Stimulated activated CD8-positive, alpha-beta memory T cell treated with anti-CD3 and anti-CD28 coated beads, Interleukin-4, amount 100 ng/mL, for 24 hours (primary cell): ENCODE measurements at regions not wholly inside any gene's neighbourhood (a gene's known extent, or its start where the extent isn't known, plus 50 kb on each side); places are given as distances from the start of the nearest gene placed in this dataset.

Source experiments
- DNase-seq: peaks from one replicate; pipeline ENCODE4 v3.0.0-alpha.2; 2020; ENCODE audit warnings: low read depth

DNA sequence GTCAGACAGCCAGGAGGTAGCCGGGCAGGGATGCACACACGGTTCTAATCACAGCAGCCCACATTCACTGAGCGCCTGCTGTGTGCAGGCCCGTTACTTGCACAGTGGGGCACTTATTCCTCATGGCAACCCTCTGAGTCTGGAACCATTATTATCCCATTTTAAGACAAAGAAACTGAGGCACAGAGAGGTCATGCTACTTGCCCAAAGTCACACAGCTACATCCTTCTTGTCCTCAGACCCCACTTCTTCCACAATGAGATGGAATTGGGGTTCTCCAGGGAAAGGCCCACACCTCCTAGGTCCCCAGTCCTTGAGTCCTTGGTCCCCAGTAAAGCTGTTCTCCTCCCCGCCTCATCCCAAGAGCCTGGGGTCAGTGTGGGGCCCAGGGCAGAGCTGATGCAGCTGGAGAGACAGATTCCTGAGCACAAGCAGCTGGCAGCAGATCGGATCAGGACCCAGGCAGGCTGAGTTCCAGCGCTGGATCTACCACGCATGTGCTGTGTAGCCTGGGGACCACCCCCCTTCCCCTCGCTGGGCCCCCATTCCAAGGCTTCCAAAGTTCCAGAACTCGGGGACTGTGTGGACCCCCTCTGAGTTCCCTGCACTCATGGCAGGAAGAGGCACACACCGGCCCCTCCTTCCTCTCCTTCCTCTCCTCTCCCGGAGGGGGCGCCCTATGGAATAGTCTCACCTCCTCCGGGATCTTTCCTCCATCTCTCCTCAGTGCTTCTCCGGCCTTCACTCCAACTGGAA, 393.4 kb downstream of the MATN1 start:
- no peak for DNase-seq

DNA sequence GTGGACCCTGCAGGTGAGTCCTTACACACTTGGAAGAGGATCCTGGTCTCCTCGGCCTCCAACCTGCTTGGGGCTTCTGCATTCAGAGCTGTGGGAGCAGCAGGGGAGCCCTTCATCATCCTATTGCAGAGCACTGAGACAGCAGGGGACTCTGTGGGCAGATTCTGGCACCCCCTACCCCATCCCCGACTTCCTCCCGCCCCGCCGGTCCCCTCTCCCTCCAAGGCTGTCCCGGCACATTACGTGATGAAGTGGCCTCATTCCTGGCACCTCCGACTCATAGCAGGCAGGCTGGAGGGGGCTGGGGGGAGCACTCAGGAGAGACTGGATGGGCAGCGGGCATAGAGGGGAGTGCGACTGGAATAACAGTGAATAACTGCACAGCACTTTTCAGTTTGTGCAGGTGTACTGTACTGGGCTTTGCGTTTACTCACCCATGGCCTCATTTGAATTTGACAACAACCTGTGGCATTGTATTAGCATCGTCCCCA, 394.1 kb downstream of the MATN1 start:
- DNase-seq = no peak

DNA sequence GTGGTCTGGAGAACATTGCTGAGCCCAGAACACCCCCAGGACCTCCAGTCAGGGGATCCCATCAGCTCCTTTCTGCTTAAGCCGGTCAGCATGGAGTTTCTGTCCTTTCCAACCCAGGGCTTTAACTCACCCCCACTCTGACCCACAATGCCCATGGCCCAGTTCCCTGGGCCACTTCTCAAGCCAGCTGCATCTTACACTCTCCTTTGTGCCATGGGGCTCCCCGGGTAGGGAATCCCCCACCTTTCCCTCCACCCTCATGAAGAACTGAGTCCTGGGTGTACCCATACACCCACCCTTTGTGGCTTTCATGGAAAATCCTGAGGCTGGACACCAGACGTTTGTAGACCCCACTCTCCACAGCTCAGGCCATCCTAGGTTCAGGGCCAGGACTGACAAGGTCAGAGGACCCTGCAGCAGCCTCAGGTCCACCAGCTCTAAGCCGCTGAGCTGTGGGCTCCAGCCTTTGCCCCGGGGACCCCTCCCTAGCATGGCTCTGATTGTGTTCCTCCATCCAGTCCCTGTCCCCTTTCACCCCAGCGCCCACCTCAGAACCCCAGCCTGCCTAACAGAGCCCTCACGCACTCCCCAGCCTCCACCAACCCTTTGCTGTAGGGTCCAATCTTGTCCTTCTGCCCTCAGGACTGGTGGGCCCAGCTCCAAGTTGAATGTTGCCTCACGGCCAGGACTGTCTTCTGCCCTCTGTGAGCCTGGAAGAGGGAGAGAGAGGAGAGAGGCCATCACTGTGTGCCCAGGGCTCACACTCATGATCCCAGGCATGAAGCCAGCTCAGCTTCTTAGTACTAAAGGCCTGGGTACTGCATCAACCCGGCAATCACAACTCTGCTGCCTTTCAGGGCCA, 394.8 kb downstream of the MATN1 start:
- DNase-seq = no peak

DNA sequence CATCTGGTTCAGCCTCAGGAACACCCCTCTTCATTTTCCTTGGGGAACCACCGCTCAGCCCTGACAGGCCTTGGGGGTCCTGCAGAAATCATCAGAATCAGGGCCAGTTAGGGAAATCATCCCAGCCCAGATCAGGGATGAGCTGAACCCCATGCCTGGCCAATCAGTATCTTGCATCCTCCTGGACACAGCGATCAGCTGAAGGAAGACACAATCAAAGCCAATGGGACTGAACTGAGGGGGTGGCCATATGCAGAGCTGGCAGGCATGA, 395.4 kb downstream of the MATN1 start:
- no peak for DNase-seq

DNA sequence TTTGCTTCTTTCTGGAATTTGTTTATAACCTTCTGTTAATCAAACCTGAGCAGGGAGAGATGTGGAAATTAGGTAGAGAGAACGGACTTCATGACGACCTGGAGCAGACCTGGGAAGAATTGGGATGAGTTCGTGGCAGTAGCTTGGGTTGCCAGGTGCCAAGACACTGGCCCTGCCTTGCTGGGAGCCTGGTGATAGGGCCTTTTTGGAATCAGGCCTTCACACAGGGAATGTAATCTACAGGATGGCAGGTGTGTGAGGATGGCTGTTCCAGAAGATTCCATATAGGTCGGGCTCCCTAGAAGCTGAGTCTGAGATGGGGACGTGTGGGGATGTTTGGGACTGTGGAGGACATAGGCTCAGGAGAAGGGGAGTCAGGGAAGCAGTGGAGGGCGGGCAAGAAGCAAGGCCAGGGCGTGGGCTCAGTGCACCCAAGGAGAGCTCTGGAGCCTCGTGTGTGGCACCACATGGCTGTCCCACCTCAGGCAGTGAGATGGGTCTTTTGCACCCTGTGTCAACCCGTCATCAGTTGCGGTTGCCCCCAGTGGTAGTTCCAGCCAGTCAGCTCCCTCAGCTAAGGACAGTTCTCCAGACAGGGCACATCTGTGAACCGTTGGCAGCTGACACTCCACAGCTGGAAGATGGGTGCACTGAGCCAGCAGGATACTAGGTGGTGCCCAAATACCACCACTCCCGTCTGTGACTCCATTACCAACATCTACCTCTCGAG, 395.9 kb downstream of the MATN1 start:
- DNase-seq = no peak

DNA sequence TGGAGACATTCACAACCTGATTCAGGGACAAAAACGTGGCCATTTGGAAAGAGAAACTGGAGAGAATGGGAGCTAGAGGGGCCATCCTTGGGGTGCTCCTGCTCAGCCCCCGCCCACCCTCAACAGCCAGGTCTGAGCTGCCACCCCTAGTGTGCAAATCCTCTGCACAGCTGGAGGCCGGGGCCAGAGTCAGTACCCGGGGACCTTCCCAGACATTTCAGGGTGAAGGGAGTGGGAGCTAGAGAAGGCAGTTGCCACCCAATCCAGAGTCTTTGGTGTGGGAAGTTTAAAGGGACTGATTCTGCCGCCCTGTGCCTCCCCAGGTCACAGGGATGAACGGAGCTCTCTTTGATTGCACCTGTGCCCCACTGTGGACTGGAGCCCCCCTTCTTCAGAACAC, 397.4 kb downstream of the MATN1 start:
- DNase-seq = no peak

DNA sequence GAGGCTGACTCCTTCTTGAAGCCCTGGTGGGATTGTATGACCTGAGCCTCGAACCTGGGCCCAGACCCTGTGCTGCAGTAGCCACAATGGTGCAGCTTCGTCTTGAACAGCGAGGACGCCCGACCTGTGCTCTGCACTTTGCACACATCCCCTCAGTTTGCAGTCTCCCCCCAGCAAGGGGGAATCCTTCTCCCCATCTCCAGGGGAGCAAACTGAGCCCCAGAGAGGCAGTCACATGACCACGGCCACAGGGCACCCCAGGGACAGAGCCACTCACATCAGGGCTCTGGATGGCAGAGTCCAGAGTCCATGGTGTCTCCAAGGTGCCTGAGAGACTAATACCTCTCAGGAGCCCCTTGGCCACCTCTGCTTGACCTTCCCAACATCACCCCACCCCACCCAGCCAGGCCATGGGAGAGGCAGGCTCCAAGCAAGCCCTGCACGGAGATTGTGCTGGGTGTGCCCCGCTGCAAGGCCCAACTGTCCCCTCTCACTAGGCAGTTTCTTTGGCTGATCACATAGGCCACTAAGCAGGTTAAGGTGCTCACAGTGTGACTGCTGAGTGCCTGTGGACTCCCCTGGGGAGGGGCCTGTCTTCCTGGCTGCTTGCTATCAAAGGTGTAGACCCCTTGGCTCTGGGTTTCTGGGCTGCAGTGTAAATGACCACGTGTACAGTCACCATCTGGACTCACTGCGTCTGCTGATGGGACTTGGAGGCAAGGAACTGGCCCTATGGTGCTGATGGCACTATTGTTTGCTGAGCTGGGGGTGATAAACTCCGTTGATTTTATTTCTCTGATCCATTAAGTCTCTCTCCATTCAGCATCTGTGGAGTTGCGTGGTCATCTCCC, 398.1 kb downstream of the MATN1 start:
- DNase-seq = no peak

DNA sequence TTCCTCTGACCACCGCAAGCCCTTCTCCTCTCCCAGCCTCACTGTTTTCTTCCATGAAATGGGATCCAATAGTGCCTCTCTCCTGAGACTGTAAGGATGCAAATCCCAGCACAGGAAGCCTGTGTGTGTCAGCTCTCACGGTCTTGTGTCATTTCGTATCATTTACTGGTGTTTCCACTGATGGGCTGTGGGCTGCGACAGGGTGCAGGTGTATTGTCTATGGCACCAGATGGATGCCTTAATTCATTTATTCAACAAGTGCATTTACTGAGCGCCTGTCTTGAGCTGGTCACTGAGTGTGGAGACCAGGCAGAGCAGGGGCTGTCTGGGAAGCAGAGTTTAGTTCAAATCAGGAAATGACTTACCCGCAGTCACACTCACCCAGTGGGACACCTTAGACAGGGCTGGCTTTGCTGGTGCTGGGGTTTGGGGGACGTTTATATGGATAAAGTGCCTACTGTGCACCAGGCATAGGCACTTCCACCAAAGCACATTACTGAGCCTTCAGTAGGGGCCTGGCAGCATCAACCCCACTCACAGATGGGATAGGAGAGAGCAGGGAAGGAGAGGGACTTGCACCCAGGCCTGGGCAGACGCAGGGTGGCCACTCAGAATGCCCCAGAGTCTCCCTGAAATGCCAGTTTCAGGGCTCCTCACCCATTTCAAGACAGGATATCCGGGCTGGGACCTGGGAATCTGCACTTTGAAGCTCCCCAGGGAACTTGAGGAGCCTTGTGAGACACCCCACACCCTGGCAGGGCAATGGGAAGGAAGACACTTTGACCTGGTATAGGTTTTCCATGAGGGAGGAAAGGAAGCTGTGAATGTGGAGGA, 398.9 kb downstream of the MATN1 start:
- DNase-seq = no peak

DNA sequence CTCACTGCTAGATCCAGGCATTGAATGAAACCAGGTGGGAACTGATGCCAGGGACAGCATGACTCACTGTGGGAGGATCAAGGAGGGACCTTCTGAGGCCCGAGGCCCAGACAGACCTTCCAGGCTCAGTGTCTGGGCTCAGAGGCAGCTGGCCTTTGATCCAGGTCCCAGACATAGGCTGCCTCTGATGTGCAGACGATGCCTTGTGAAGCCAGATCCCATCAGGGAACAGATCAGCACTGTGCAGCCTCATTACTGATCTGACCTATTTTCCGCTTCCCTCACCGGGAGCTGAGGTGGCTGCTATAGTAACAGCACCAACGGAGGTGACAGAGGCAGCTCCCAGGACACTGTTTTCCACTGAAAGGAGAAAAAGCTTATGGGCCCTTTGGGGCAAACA, 399.5 kb downstream of the MATN1 start:
- no peak for DNase-seq

DNA sequence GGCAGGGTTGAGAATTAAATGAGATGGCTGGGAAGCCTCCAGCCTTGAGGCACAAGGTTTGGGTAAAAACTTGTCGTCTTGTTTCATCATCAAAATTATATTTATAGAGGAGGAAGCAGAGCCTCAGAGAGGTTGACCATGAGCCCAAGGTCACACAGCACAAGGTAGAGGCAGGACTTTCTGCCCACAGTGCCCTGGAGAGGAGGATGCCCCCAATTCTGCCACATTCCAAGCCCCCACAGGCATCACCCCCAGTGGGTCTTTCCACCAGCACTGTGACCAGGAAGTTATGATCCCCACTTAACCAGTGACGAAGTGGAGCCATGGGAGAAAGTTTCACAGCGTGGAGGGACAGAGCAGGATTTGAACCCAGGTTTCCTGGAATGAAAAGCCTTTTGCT, 400.0 kb downstream of the MATN1 start:
- no peak for DNase-seq

DNA sequence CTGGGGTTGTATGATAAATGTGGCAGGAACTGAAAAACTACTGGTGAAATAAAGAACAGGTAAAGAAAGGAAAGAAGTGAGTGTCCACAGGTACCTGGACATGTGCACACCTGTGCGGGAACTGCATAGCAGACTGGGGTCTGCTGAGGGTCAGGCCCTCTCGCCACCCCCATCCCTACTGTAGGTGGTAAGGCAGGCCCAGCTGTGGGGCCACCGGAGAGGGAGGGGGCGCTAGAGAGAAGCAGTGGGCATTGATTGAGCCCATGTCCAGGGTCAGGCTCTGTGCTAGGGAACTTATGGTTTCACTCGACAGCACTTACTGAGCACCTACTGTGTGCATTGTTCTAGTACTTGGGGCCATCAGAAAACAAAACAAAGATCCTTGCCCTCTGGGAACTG, 400.5 kb downstream of the MATN1 start:
- no peak for DNase-seq

DNA sequence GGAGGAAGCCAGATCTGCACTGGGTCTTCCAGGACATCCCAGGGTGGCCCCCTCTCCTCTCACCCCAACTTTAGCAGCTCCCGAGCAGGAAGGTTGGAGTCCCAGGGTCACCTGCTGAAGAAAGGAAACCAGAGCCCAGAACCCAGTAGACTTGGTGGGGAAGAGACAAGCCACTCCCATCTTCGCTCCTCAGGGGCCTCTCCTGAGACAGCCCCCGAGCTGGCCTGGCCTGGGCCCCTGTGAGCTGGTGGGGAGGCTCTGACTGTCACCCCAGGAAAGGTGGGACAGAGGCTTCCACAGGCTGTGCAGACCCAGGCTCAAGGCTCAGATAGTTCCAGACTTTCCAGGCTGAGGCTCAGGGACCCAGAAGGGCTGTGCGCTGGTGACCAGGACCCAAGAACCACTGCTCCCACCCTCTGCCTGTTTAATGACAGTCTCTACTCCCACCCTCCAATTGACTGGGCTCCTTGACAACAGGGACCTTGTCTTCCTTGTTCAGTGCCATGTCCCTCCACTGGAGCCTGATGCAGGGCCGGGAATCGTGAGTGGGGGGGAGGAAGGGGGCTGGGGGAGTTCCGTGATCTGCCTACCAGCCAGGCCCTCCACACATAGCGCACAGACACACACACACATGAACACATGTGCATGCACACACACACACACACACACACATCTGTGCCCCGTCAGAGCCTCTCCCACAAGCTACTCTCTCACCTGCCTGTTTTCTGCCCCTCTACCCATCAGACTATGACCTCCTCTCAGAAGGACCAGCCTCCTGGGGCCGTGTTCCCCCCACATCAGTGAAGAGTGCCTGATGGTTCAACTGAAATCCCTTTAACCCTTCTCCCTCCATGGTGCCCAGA, 401.2 kb downstream of the MATN1 start:
- DNase-seq = no peak

DNA sequence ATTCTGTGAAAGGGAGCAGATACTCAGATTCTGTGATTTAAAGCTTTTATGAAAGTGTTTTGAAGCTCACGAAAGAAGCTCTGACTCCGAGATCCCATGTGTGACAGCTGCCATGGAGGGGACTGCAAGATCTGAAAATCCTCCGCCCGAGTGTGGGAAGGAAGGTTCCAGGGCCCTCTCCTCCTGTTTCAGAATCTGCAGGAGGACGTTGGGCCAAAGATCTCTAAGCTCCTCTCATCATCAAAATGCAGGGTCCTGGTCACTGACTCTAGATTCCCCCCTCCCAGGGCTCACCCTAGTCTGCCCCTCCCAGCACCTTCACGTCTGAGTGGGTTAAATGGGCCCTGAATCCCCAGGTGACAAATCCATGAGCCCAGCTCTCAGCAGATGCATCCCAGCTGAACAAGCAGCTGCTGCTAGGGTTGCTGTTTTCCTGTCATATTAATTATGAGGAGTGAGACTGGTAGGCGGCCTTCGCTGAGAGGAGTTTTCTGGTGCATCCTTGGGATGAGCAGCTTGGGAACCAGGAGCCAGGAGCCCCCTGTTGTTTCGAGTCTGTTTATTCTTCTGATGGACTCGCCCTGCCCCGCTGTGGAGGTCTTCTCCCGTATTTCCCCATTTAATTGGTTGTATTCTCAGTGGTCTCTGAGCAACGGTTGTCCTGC, 402.0 kb downstream of the MATN1 start:
- no peak for DNase-seq

DNA sequence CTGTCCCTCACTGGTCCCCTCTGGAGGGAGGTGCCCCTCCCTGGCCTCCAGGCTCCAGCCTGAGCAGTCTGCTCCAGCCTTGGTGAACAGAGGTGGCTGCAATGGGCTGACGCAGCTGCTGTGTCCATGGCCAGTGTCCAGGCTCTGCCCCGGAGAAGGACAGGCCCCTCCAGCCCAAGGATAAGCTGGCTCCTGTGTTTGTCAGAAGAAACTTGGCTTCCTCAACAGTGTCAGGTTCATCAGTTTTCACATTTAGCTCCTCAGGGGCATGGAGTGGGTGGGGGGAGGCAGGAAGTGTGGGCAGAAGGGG, 402.8 kb downstream of the MATN1 start:
- DNase-seq = no peak

DNA sequence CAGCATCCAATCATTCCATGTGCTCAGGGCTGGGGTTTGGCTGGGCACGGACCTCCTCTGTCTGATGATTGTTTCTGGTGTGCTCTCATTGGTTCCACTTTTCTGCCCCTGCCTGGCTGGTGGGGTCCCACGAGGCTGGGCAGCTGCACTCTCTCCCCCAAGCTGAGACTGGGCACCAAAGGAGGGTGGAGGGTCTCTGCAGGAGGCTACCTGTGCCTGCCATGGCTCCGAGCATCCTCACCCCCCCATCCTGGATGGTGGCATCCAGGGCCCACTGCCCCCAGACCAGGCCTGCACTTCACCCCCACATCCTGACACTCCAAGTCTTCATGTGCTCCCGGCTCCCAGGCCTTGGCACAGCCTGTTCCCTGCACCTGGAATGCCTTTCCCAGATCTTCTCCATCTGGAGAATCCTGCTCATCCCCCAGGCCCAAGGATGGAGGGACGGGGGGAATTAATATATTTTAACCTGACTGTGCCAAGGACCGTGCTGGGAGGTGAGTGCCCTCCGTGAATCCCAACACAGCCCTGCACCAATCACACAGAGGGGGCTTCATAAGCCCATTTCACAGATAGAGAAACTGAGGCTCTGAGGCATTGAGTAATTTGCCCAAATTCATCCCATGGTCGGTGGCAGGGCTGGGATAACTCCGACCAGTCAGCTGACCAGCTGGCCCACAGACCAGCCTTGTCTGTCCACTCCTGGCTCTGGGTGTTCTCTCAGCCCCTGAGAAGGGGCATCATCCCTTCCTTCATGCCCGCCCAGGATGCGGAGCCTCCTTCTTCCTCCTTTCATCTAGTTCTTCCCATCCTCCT, 403.4 kb downstream of the MATN1 start:
- DNase-seq = no peak

DNA sequence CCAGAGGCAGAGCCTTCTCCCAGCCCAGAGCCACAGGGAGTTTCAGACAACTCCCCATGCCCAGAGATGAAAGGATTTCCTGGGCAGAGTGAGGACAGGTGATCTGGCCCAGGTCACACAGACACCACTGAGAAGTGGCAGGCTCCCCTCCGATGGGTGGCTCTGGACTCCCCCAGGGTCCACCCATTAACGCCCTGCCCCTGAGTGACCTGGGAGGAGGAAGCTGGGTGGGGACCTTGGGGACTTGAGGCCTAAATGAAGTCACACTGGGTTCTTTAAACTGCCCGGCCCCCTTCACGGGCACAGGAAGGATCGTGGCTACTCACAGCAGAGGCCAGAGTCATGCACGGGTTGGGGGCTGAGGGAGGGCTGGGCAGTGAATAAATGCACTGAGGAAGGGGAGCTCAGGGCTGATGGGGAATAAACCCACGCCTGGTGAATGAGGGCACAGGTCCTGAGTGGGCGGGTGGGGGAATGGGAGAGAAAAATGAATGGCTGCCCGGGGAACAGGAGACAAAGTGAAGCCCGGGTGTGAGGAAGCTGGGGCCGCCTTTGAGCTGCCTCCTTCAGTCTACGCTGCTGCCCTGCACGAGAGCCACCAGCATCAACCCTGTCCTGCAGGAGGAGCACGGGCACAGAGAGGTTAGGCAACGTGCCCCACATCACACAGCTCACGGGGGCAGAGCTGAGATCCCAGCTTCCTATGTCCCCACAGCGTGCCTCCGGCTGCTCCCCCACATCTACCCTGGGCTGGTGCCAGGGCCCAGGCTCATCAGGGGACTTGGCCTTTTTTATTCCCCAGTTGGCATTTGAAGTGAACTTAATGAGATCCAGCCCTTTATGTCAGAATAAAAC, 404.3 kb downstream of the MATN1 start:
- no peak for DNase-seq

DNA sequence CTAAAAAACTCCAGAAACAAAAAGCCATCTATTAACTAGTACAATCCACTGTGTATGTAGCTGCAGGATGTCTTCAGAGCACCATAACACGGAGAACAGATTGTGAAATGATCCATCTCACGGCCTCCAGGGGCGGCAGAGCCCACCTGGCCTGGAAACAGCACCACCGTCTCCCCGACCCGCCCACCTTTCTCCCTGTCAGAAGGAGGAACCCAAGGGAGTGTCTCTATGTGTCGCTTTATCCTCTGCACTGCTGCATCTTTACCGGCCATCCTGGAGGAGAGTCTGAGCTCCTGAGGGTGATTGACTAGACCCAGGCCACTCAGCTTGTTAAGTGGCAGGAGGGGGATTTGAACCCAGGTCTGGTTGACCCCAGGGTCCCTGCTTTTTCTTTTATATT, 405.0 kb downstream of the MATN1 start:
- no peak for DNase-seq

DNA sequence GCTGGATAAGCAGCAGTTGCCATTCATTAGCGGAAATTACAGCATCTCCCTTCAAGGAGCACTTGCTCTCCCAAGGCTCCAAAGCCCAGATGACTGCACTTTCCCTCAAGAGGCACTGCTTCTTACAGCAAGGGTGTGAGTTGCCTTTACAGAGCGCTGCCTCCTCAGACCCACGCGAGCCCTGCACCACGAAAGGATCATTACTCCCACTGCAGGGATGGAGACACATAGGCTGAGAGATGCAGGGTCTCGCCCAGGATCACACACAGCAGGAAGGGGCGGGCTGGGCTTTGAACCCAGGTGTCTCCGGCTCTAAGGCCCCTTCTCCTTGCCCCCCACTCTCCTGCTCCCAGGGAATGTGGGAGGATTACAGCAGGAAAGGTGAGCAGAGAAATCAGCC, 405.5 kb downstream of the MATN1 start:
- no peak for DNase-seq
